Motor neuron (in vitro differentiated cells): ENCODE measurements at regions not wholly inside any gene's neighbourhood (a gene's known extent, or its start where the extent isn't known, plus 50 kb on each side); places are given as distances from the start of the nearest gene placed in this dataset.

Source experiments
- ATAC-seq, 8 experiments: fragments of 200-7000 bp; cut with Tn5 transposase; replicated peaks in 6 of 8; 2 replicates each; pipeline ENCODE4 v1.8.0; 2021; ENCODE audit warnings: mild to moderate bottlenecking in 8 of 8, moderate library complexity in 8 of 8
- H3K27ac ChIP-seq, 2 donors: fragments of 250-450 bp; sonication (Bioruptor Pico); 2 replicates each; pipeline ENCODE4 v1.9.0; 2021; ENCODE audit warnings: antibody characterized with exemption in 2 of 2, mild to moderate bottlenecking in 2 of 2, moderate library complexity in 1 of 2
- H3K4me1 ChIP-seq, 2 donors: fragments of 250-450 bp; sonication (Bioruptor Pico); replicated peaks in 1 of 2; 2 replicates each; pipeline ENCODE4 v1.6.1; 2021; ENCODE audit warnings: antibody characterized with exemption in 2 of 2, mild to moderate bottlenecking in 2 of 2, moderate library complexity in 1 of 2
- H3K4me3 ChIP-seq, 5 donors: fragments of 250-450 bp; sonication (Bioruptor Pico); 2 replicates each; pipeline ENCODE4 v1.9.0; 2021; ENCODE audit warnings: antibody characterized with exemption in 5 of 5, mild to moderate bottlenecking in 5 of 5, moderate library complexity in 4 of 5
- WGBS, 10 experiments: fragments of 450-650 bp; shearing (Covaris generic); methylation state at CpG; one replicate each; pipeline ENCODE4 v1.0.0; 2022; 5-methylcytosine and 5-hydroxymethylcytosine counted together
- in situ Hi-C, 9 experiments: fragments of 400-800 bp; cut with MboI; loops; one replicate each; pipeline ENCODE4 v1.15.0; 2021; ENCODE audit warnings: low sequenced_read_pairs in 9 of 9, low pct_unique_long_range_greater_than_20kb in 2 of 9; ENCODE audit not compliant: unreplicated experiment in 9 of 9

- Histone ChIP-seq H3K4me1 (no peaks in the 10 kb centered on the region), H3K4me3 (no peak overlapping the region), H3K27ac (no peak overlapping the region)
- no peak for ATAC-seq
- in situ Hi-C loops, result no loop called here
- 17 to 80% (median 74%) methylated on average over 1 to 5 of the region's 9 CpGs; no CpG with 5 or more reads in 3 of the 10 experiments for WGBS, 10 experiments
Measured at GRCh38 chr2:129233166-129233565, 746.3 kb upstream of the RAB6C start.

GRCh38 chr2:129233751-129234406, 745.6 kb upstream of the RAB6C start:
- ATAC-seq, result peak; percentile 59 to 98 (median 91)
- no peaks in the 10 kb centered on the region for H3K4me1 ChIP-seq
- 20 to 96% (median 40%) methylated on average over 1 to 5 of the region's 6 CpGs; no CpG with 5 or more reads in 2 of the 10 experiments for WGBS, 10 experiments
- H3K27ac ChIP-seq, result no peak overlapping the region
- in situ Hi-C loops, result no loop called here
- no peak overlapping the region for H3K4me3 ChIP-seq

GRCh38 chr2:129236601-129237000, 742.9 kb upstream of the RAB6C start:
- no peak overlapping the region for H3K4me3 ChIP-seq
- no peak for ATAC-seq
- no peak overlapping the region for H3K27ac ChIP-seq
- H3K4me1 ChIP-seq, result peaks cover 0 to under 1% of the 10 kb centered on the region in 2 donors
- in situ Hi-C loops, result no loop called here

- 50 to 100% (median 89%) methylated on average over 2 to 6 of the region's 6 CpGs for WGBS, 10 experiments
- Histone ChIP-seq H3K4me3 (no peak overlapping the region), H3K4me1 (peaks cover 0 to 10% of the 10 kb centered on the region in 2 donors), H3K27ac (no peak overlapping the region)
- in situ Hi-C loops, result no loop called here
- peak in 2 of 8 experiments; percentile 52 to 63 for ATAC-seq
Measured at GRCh38 chr2:129237966-129238725, 741.3 kb upstream of the RAB6C start.

- in situ Hi-C loops, result no loop called here
- Histone ChIP-seq H3K27ac (no peak overlapping the region), H3K4me1 (peaks cover 0 to 10% of the 10 kb centered on the region in 2 donors), H3K4me3 (no peak overlapping the region)
- 0 to 100% (median 100%) methylated on average over 1 to 2 of the region's 2 CpGs; no CpG with 5 or more reads in 3 of the 10 experiments for WGBS, 10 experiments
- no peak for ATAC-seq
Measured at GRCh38 chr2:129239141-129239540, 740.3 kb upstream of the RAB6C start.

- no peak overlapping the region for H3K4me3 ChIP-seq
- 89% methylated on average over 3 of the region's 3 CpGs; no CpG with 5 or more reads in 9 of the 10 experiments for WGBS, 10 experiments
- H3K4me1 ChIP-seq, result peaks cover 0 to 10% of the 10 kb centered on the region in 2 donors
- in situ Hi-C loops, result no loop called here
- ATAC-seq, result no peak
- no peak overlapping the region for H3K27ac ChIP-seq
Measured at GRCh38 chr2:129240061-129240460, 739.4 kb upstream of the RAB6C start.

GRCh38 chr2:129242269-129242668, 737.2 kb upstream of the RAB6C start:
- 0 to 82% (median 55%) methylated on average over 1 to 4 of the region's 5 CpGs; no CpG with 5 or more reads in 4 of the 10 experiments for WGBS, 10 experiments
- H3K4me3 ChIP-seq, result no peak overlapping the region
- in situ Hi-C loops, result no loop called here
- H3K4me1 ChIP-seq, result peaks cover 0 to 10% of the 10 kb centered on the region in 2 donors
- peak in 5 of 8 experiments; percentile 49 to 70 (median 50) for ATAC-seq
- H3K27ac ChIP-seq, result no peak overlapping the region

- no peak for ATAC-seq
- no peak overlapping the region for H3K4me3 ChIP-seq
- WGBS, 10 experiments, result 27 to 100% (median 83%) methylated on average over 1 to 3 of the region's 3 CpGs; no CpG with 5 or more reads in 1 of the 10 experiments
- H3K27ac ChIP-seq, result no peak overlapping the region
- peaks cover 8% of the 10 kb centered on the region in 2 donors for H3K4me1 ChIP-seq
- in situ Hi-C loops, result no loop called here
Measured at GRCh38 chr2:129247751-129248150, 731.7 kb upstream of the RAB6C start.

- no peak for ATAC-seq
- in situ Hi-C loops, result no loop called here
- Histone ChIP-seq H3K27ac (no peak overlapping the region), H3K4me3 (no peak overlapping the region), H3K4me1 (peaks cover 12% of the 10 kb centered on the region in 2 donors)
Measured at GRCh38 chr2:129248198-129248597, 731.3 kb upstream of the RAB6C start.

- Histone ChIP-seq H3K4me3 (no peak overlapping the region), H3K4me1 (peaks cover 19% of the 10 kb centered on the region in 2 donors), H3K27ac (peak overlapping the region; percentile 26 to 58)
- 20 to 100% (median 57%) methylated on average over 1 to 4 of the region's 7 CpGs; no CpG with 5 or more reads in 2 of the 10 experiments for WGBS, 10 experiments
- in situ Hi-C loops, result no loop called here
- peak in 5 of 8 experiments; percentile 85 to 97 (median 93) for ATAC-seq
Measured at GRCh38 chr2:129252781-129253460, 726.5 kb upstream of the RAB6C start.

- in situ Hi-C loops, result no loop called here
- Histone ChIP-seq H3K4me1 (peaks cover 19% of the 10 kb centered on the region in 2 donors), H3K4me3 (no peak overlapping the region), H3K27ac (peak overlapping the region in 1 of 2 donors; percentile 24)
- 0 to 100% (median 57%) methylated on average over 1 to 3 of the region's 5 CpGs; no CpG with 5 or more reads in 2 of the 10 experiments for WGBS, 10 experiments
- peak in 7 of 8 experiments; percentile 49 to 79 (median 71) for ATAC-seq
Measured at GRCh38 chr2:129253461-129253812, 726.0 kb upstream of the RAB6C start.

GRCh38 chr2:129254718-129255117, 724.7 kb upstream of the RAB6C start:
- in situ Hi-C loops, result no loop called here
- Histone ChIP-seq H3K4me1 (peaks cover 19% of the 10 kb centered on the region in 2 donors), H3K4me3 (no peak overlapping the region), H3K27ac (no peak overlapping the region)
- ATAC-seq, result no peak
- WGBS, 10 experiments, result 30 to 80% methylated on average over 1 to 2 of the region's 5 CpGs; no CpG with 5 or more reads in 8 of the 10 experiments
